ENCODE measurements at regions not wholly inside any gene's neighbourhood (a gene's known extent, or its start where the extent isn't known, plus 50 kb on each side); places are given as distances from the start of the nearest gene placed in this dataset.
"Not testable (repeated sequence)": the region's sequence is repeated elsewhere in the genome, so short reads cannot be mapped to it uniquely, and the experiment has no call there.

- TF ChIP-seq ZNF274 (IDR thresholded peaks at IDR 0.05; ENCODE audit: low read depth, low read length): no peak
- H3K4me3 ChIP-seq (ENCODE audit: low read length): no peak overlapping the region
Observed at GRCh38 chr17:64769712-64770111, 107.6 kb upstream of the SMURF2 start.

- no peak for TF ChIP-seq ZNF274 (IDR thresholded peaks at IDR 0.05; ENCODE audit: low read depth, low read length)
- no peak overlapping the region for H3K4me3 ChIP-seq (ENCODE audit: low read length)
Observed at GRCh38 chr17:64767269-64767997, 105.3 kb upstream of the SMURF2 start.

DNA sequence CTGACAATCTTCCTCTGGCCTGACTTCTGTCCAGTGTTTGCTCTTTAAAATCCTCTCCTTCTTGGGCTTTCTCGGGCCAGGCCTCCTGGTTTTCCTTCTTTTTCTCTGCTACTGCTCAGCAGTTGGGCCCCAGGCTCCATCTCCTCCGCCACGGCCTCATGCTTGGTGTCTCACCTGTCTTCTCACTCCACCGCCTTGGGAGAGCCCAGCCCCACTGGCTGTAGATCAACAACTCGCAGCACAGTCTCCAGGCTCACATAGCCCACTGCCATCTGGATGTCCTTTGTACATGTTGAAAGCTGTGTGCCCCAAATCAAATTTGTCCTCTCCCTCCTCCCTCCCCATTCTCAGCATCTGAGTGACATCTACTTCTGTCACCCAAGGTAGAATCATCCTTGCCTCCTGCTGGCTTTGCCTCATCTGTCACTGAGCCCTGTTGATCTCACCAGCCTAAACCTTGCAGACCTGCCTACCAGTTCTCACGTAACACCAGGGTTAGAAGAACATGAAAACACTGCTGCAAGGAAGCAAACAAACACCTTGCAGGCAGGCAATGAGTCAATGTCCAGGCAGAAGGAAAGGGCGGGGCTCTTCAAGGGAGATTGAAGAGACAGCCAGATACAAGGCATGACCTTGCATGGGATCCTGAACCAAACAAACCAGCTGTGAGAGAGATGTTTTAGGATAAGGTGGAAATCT is 103.2 kb upstream of the SMURF2 start:
- H3K4me3 ChIP-seq (ENCODE audit: low read length): no peak overlapping the region
- no peak for TF ChIP-seq ZNF274 (IDR thresholded peaks at IDR 0.05; ENCODE audit: low read depth, low read length)

DNA sequence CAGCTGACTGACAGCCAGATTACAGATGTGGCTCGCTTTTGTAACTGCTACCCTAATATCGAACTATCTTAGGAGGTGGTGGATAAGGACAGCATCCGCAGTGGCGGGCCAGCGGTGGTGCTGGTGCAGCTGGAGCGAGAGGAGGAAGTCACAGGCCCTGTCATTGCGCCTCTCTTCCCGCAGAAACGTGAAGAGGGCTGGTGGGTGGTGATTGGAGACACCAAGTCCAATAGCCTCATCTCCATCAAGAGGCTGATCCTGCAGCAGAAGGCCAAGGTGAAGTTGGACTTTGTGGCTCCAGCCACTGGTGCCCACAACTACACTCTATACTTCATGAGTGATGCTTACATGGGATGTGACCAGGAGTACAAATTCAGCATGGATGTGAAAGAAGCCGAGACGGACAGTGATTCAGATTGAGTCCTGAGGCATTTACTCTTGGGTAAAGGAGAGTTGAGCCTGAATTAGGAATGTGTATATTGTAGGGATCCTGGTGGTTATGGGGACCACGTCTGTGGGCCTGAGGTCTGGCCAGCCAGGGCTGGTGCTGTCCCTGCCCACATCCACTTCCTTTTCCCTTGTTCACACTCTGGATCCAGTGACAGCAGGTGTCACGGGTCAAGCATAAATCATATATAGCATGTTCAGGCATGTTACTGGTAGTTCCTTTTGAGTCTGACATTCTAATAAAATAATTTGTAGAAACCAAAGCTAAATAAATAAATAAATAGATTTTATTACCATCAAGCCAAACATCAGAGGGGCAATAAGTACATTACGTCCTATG is 89.0 kb upstream of the SMURF2 start:
- TF ChIP-seq ZNF274 (IDR thresholded peaks at IDR 0.05; ENCODE audit: low read depth, low read length): no peak
- H3K4me3 ChIP-seq (ENCODE audit: low read length): no peak overlapping the region

GRCh38 chr17:64750478-64750877 is 88.4 kb upstream of the SMURF2 start:
- no peak for TF ChIP-seq ZNF274 (IDR thresholded peaks at IDR 0.05; ENCODE audit: low read depth, low read length)
- H3K4me3 ChIP-seq (ENCODE audit: low read length): no peak overlapping the region

DNA sequence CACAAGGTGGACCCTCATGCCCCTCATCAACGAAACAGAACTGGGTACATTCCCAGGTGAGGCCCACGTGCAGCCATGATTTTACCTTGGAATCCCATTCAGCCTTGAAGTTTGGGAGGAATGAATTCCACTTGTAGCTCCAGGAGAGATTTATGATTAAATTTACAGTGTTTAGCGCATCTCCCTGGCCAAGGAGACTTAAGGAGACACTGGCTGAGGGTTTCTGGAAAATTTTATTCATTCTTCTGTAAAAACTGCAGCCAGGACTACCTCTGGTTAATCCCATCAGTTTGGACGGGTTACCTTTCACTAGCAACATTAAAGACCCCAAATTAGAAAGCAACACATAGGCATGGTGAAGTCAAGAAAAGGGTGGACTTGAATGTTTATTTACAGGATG is 87.2 kb upstream of the SMURF2 start:
- H3K4me3 ChIP-seq (ENCODE audit: low read length): no peak overlapping the region
- TF ChIP-seq ZNF274 (IDR thresholded peaks at IDR 0.05; ENCODE audit: low read depth, low read length): no peak

- H3K4me3 ChIP-seq (ENCODE audit: low read length): no peak overlapping the region
- TF ChIP-seq ZNF274 (IDR thresholded peaks at IDR 0.05; ENCODE audit: low read depth, low read length): no peak
Observed at GRCh38 chr17:64747938-64748540, 85.9 kb upstream of the SMURF2 start.

- no peak overlapping the region for H3K4me3 ChIP-seq (ENCODE audit: low read length)
- TF ChIP-seq ZNF274 (IDR thresholded peaks at IDR 0.05; ENCODE audit: low read depth, low read length): no peak
Observed at GRCh38 chr17:64742326-64742725, 80.2 kb upstream of the SMURF2 start.

DNA sequence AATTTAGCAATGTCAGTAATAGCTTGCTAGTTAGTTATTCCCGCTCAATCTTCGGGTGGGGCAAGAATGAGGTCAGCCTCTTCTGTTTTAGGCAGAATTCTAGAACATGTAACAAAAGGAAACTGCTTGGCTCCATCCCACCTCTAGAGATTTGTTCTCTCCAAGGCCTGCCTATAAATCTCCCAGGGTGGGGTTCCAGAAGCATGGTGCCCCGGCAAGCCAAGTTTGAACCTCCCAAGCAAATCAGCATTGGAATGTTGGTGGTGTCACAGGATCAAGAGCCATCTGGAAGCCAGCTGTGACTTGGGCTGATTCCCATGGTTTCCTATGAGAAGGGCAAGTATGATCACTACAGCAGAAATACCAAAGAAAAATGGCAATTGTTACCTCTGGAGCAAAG is 79.8 kb upstream of the SMURF2 start:
- not testable (repeated sequence) for H3K4me3 ChIP-seq (ENCODE audit: low read length)

GRCh38 chr17:64741038-64741641 is 79.0 kb upstream of the SMURF2 start:
- TF ChIP-seq ZNF274 (IDR thresholded peaks at IDR 0.05; ENCODE audit: low read depth, low read length): no peak
- H3K4me3 ChIP-seq (ENCODE audit: low read length): no peak overlapping the region

DNA sequence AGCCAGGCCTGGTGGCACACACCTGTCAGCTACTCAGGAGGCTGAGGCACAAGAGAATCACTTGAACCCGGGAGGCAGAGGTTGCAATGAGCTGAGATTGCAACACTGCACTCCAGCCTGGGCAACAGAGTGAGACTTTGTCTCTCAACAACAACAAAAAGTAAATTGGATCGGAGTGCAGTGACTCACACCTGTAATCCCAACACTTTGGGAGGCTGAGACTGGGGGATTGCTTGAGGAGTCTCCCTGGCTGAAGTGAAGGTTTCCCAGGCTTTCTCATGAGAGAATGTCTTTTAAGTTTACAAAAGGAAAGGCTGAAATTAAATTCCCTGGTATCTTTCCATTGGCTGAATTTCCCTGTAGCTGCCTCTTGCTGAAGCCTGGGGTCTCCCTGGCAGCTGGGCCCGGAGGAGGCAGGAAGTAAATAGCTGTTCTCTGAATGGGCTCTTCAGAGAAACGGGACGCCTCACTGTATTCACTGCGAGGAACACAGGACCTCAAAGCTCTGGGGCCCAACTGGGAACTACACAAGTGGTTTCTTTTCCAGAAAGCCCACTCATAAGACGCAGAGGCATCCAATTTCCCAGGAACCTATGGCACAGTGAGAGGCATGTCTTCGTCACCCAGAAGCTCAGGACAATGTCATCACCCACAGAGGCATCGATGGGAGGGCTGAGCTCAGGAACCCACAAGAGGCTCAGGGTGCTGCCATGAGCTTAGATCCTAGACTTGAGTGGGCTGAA is 77.4 kb upstream of the SMURF2 start:
- no peak overlapping the region for H3K4me3 ChIP-seq (ENCODE audit: low read length)

DNA sequence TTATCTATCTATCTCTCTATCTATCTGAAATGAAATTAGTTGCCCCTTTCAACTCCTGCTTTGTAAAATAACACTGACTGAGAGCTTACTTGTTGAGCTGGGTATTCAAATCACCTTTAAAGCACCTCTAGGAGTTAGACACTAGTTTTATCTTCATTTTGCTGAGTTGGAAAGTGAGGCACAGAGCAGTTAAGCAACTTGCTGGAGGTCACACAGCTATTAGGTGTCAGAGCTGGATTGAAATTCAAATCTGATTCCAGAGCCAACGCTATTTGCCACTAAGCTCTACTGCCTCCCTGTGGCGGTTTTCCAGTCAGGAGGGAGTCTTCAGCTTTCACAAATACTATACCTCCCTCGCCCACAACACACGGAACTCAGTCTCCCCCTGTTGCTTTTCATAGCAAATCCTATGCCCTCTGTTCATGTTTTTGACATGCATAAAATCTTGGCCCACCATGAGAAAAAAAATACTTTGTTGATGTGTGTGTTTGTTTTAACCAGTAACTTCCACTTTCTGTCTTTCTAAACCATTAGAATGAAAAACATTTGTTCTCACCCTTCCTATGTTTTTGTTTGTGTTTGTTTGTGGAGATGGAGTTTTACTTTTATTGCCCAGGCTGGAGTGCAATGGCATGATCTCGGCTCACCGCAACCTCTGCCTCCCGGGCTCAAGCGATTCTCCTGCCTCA is 74.8 kb upstream of the SMURF2 start:
- TF ChIP-seq ZNF274 (IDR thresholded peaks at IDR 0.05; ENCODE audit: low read depth, low read length): no peak

More for the DNA sequence above, 77.4 kb upstream of the SMURF2 start:
- TF ChIP-seq ZNF274 (IDR thresholded peaks at IDR 0.05; ENCODE audit: low read depth, low read length): no peak

More for the DNA sequence above, 74.8 kb upstream of the SMURF2 start:
- no peak overlapping the region for H3K4me3 ChIP-seq (ENCODE audit: low read length)

Data from GM08714 (cell line).